ENCODE measurements at regions not wholly inside any gene's neighbourhood (a gene's known extent, or its start where the extent isn't known, plus 50 kb on each side); places are given as distances from the start of the nearest gene placed in this dataset.

DNA sequence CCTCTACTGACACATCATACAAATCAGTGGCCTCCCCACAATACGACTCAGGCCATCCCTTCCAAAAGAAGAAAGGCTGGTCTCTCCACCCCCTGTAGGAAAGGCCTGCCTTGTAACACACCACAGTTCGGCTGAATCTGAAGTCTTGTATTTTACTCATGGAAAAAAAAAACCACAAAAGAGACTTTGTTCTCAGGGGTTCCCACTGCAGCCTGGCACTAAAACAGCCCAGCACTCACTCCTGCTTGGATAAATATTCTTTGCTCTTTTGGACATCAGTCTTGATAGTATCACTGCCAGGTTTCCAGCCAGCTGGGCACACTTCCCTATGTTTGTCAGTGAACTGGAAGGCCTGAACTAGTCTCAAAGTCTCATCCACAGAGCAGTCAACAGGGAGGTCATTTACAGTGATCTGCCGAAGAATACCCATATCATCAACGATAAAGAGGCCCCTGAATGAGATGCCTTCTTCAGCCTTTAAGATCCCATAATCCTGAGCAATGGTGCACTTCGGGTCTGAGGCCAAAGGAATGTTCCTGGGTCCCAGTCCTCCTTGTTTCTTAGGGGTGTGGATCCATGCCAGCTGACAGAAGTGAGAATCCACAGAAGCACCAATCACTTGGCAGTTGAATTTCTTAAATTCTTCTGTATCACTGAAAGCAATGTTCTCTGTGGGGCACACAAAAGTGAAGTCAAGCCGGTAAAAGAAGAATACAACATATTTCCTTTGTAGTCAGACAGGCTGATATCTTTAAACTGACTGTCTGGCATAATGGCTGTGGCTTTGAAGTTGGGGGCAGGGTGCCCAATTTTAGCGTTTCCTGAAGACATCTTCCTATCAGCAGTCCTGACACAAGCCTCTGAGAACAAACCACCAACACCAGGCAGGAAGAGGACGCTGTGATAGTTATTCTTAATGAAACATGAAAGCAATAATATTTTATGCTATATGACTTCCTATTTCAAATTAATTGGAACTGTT lies 198.1 kb downstream of the LURAP1L start (continued):
- TF ChIP-seq, protein P1, sequence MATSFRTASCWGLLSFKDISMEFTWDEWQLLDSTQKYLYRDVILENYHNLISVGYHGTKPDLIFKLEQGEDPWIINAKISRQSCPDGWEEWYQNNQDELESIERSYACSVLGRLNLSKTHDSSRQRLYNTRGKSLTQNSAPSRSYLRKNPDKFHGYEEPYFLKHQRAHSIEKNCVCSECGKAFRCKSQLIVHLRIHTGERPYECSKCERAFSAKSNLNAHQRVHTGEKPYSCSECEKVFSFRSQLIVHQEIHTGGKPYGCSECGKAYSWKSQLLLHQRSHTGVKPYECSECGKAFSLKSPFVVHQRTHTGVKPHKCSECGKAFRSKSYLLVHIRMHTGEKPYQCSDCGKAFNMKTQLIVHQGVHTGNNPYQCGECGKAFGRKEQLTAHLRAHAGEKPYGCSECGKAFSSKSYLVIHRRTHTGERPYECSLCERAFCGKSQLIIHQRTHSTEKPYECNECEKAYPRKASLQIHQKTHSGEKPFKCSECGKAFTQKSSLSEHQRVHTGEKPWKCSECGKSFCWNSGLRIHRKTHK (tag by site-specific recombination; IDR thresholded peaks at IDR 0.05) = no peak
- TF ChIP-seq ZNF248 (tag by site-specific recombination; IDR thresholded peaks at IDR 0.05) (no peak), ZNF501 (tag by site-specific recombination; IDR thresholded peaks at IDR 0.05) (no peak), ZNF701 (tag by site-specific recombination; IDR thresholded peaks at IDR 0.05) (no peak), ZNF654 (tag by site-specific recombination; IDR thresholded peaks at IDR 0.05; ENCODE audit: low read depth) (no peak), ZNF404 (tag by site-specific recombination; IDR thresholded peaks at IDR 0.05) (no peak)
- TF ChIP-seq, protein P2, sequence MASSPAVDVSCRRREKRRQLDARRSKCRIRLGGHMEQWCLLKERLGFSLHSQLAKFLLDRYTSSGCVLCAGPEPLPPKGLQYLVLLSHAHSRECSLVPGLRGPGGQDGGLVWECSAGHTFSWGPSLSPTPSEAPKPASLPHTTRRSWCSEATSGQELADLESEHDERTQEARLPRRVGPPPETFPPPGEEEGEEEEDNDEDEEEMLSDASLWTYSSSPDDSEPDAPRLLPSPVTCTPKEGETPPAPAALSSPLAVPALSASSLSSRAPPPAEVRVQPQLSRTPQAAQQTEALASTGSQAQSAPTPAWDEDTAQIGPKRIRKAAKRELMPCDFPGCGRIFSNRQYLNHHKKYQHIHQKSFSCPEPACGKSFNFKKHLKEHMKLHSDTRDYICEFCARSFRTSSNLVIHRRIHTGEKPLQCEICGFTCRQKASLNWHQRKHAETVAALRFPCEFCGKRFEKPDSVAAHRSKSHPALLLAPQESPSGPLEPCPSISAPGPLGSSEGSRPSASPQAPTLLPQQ (tag by site-specific recombination; IDR thresholded peaks at IDR 0.05) = no peak

DNA sequence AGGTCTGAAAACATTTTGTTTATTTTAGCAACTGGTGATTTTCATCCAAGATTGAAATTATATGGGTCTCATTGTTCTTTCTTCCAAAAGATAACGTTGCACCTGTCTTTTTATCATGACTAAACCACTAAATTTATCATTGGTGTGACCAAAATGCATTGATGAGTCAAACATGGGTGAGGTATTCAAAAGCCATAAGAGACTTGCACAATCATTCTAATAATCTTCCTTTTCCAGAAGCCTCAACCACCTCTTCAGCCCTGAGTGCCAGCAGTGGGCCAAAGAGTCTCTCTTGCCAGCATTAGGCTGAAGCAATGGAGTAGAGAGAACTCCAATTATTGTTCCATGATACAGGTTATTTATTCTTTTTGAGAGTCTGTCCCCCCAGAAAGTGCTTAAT lies 198.9 kb downstream of the LURAP1L start:
- ChIA-PET CTCF (interaction anchor here (1.3 to 1.8 kb wide), 2 partner anchors 13 to 249 kb away, joined by 3 to 4 read pairs; no protein-coding TSS in a partner anchor), POLR2A (no interaction called here)
- H3K4me1 ChIP-seq (ENCODE audit: control insufficient read depth, insufficient read depth, low read length) = no peaks in the 10 kb centered on the region
- H3K4me3 ChIP-seq (ENCODE audit: low read depth, low read length) = no peak overlapping the region
- H3K36me3 ChIP-seq (ENCODE audit: control insufficient read depth in 2 of 2, insufficient read depth in 1 of 2, low read length in 2 of 2) = no peaks in the 10 kb centered on the region
- no peak for TF ChIP-seq WT1 (tag by site-specific recombination; IDR thresholded peaks at IDR 0.05)
- TF ChIP-seq, protein P3, sequence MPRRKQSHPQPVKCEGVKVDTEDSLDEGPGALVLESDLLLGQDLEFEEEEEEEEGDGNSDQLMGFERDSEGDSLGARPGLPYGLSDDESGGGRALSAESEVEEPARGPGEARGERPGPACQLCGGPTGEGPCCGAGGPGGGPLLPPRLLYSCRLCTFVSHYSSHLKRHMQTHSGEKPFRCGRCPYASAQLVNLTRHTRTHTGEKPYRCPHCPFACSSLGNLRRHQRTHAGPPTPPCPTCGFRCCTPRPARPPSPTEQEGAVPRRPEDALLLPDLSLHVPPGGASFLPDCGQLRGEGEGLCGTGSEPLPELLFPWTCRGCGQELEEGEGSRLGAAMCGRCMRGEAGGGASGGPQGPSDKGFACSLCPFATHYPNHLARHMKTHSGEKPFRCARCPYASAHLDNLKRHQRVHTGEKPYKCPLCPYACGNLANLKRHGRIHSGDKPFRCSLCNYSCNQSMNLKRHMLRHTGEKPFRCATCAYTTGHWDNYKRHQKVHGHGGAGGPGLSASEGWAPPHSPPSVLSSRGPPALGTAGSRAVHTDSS (tag by site-specific recombination; IDR thresholded peaks at IDR 0.05) = no peak
- TF ChIP-seq ZNF621 (tag by site-specific recombination; IDR thresholded peaks at IDR 0.05) = no peak
- TF ChIP-seq ZNF747 (tag by site-specific recombination; IDR thresholded peaks at IDR 0.05) = no peak
- no peak for TF ChIP-seq ZNF707 (tag by site-specific recombination; IDR thresholded peaks at IDR 0.05)
- no peak for TF ChIP-seq ZNF558 (tag by site-specific recombination; IDR thresholded peaks at IDR 0.05)
- TF ChIP-seq KLF9 (tag by site-specific recombination; IDR thresholded peaks at IDR 0.05; ENCODE audit: low read depth) = no peak
- TF ChIP-seq, protein P4, sequence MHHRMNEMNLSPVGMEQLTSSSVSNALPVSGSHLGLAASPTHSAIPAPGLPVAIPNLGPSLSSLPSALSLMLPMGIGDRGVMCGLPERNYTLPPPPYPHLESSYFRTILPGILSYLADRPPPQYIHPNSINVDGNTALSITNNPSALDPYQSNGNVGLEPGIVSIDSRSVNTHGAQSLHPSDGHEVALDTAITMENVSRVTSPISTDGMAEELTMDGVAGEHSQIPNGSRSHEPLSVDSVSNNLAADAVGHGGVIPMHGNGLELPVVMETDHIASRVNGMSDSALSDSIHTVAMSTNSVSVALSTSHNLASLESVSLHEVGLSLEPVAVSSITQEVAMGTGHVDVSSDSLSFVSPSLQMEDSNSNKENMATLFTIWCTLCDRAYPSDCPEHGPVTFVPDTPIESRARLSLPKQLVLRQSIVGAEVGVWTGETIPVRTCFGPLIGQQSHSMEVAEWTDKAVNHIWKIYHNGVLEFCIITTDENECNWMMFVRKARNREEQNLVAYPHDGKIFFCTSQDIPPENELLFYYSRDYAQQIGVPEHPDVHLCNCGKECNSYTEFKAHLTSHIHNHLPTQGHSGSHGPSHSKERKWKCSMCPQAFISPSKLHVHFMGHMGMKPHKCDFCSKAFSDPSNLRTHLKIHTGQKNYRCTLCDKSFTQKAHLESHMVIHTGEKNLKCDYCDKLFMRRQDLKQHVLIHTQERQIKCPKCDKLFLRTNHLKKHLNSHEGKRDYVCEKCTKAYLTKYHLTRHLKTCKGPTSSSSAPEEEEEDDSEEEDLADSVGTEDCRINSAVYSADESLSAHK (tag by site-specific recombination; IDR thresholded peaks at IDR 0.05) = no peak
- TF ChIP-seq, protein P5, sequence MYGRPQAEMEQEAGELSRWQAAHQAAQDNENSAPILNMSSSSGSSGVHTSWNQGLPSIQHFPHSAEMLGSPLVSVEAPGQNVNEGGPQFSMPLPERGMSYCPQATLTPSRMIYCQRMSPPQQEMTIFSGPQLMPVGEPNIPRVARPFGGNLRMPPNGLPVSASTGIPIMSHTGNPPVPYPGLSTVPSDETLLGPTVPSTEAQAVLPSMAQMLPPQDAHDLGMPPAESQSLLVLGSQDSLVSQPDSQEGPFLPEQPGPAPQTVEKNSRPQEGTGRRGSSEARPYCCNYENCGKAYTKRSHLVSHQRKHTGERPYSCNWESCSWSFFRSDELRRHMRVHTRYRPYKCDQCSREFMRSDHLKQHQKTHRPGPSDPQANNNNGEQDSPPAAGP (tag by site-specific recombination; IDR thresholded peaks at IDR 0.05) = no peak
- no peak for TF ChIP-seq ZNF114 (tag by site-specific recombination; IDR thresholded peaks at IDR 0.05)
- TF ChIP-seq ZNF426 (tag by site-specific recombination; IDR thresholded peaks at IDR 0.05) = no peak
- H3K9me3 ChIP-seq (ENCODE audit: control insufficient read depth, insufficient read depth, low read depth, low read length) = no peaks in the 10 kb centered on the region
- no peak overlapping the region for H3K27ac ChIP-seq (ENCODE audit: extremely low read depth, low read depth, low read length)
